ENCODE measurements at regions not wholly inside any gene's neighbourhood (a gene's known extent, or its start where the extent isn't known, plus 50 kb on each side); places are given as distances from the start of the nearest gene placed in this dataset.

DNA sequence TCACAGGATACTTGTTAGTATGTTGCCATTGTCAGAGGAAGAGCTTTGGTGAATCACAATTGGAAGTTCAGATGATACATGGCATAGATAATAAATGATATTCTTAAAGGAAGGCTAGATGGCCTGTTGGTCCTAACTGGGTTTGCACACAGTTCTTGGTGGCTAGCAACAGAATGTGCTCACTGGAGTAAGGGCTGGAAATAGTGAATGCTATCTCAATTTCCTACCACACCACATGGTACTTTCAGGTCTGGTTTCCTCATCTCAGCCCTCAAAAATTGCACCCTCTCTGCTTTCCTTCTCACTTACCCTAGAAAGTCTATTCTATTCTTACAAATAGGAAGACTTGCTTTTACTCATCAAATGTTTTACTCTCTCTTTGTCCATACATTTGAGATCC, 622.5 kb downstream of the ANKRD7 start:
- TF ChIP-seq, protein P1, sequence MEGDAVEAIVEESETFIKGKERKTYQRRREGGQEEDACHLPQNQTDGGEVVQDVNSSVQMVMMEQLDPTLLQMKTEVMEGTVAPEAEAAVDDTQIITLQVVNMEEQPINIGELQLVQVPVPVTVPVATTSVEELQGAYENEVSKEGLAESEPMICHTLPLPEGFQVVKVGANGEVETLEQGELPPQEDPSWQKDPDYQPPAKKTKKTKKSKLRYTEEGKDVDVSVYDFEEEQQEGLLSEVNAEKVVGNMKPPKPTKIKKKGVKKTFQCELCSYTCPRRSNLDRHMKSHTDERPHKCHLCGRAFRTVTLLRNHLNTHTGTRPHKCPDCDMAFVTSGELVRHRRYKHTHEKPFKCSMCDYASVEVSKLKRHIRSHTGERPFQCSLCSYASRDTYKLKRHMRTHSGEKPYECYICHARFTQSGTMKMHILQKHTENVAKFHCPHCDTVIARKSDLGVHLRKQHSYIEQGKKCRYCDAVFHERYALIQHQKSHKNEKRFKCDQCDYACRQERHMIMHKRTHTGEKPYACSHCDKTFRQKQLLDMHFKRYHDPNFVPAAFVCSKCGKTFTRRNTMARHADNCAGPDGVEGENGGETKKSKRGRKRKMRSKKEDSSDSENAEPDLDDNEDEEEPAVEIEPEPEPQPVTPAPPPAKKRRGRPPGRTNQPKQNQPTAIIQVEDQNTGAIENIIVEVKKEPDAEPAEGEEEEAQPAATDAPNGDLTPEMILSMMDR (conservative IDR thresholded peaks at IDR 0.05; ENCODE audit: low read depth, low read length), result no peak
- no peak for TF ChIP-seq POLR2A (IDR thresholded peaks at IDR 0.05; ENCODE audit: low read depth, low read length)
- no peak for TF ChIP-seq MXI1 (IDR thresholded peaks at IDR 0.05; ENCODE audit: borderline replicate concordance, low read depth, low read length)
- TF ChIP-seq CHD1 (IDR thresholded peaks at IDR 0.05; ENCODE audit: low read depth, low read length), result no peak
- no peak for TF ChIP-seq RAD21 (IDR thresholded peaks at IDR 0.05; ENCODE audit: low read length)
- no peak for TF ChIP-seq MAFK (IDR thresholded peaks at IDR 0.05; ENCODE audit: low read depth, low read length)
- no peak for TF ChIP-seq NFE2L2 (IDR thresholded peaks at IDR 0.05; ENCODE audit: low read depth, low read length)
- no peak for TF ChIP-seq FOS (IDR thresholded peaks at IDR 0.05; ENCODE audit: low read depth, low read length)
- TF ChIP-seq RFX5 (IDR thresholded peaks at IDR 0.05; ENCODE audit: low read depth, low read length), result no peak
- TF ChIP-seq CEBPB (IDR thresholded peaks at IDR 0.05; ENCODE audit: low read depth, low read length), result no peak

Data from IMR-90 (cell line).